ENCODE measurements at regions not wholly inside any gene's neighbourhood (a gene's known extent, or its start where the extent isn't known, plus 50 kb on each side); places are given as distances from the start of the nearest gene placed in this dataset.

DNA sequence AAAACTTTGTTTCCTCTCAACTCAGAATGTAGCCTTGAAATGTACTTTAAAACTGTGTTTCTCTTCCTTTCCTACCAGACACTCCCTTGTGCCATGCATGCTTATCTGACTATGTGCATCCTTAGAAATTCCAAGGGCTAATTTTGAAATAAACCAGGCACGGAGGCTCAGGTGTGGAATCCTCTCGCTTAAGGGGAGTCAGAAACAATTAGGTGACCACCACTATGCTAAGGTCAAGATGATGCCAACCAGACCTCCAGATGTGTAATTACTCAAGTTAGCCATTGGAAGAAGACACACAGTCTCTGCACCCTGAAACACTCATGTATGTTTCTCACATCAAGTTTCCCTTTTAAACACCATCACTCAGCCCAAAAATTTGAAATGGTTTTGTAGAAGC lies 572.1 kb downstream of the VGLL3 start:
- TF ChIP-seq, protein P1, sequence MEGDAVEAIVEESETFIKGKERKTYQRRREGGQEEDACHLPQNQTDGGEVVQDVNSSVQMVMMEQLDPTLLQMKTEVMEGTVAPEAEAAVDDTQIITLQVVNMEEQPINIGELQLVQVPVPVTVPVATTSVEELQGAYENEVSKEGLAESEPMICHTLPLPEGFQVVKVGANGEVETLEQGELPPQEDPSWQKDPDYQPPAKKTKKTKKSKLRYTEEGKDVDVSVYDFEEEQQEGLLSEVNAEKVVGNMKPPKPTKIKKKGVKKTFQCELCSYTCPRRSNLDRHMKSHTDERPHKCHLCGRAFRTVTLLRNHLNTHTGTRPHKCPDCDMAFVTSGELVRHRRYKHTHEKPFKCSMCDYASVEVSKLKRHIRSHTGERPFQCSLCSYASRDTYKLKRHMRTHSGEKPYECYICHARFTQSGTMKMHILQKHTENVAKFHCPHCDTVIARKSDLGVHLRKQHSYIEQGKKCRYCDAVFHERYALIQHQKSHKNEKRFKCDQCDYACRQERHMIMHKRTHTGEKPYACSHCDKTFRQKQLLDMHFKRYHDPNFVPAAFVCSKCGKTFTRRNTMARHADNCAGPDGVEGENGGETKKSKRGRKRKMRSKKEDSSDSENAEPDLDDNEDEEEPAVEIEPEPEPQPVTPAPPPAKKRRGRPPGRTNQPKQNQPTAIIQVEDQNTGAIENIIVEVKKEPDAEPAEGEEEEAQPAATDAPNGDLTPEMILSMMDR (IDR thresholded peaks at IDR 0.05; ENCODE audit: insufficient read depth, low read length, poor library complexity, severe bottlenecking): no peak
- TF ChIP-seq EZH2phosphoT487 (conservative IDR thresholded peaks at IDR 0.05; ENCODE audit: low read length): no peak
